Hematopoietic multipotent progenitor cell treated with erythropoietin and hydrocortisone succinate and interleukin-3 and kit ligand, for 6 days (in vitro differentiated cells): ENCODE measurements at regions not wholly inside any gene's neighbourhood (a gene's known extent, or its start where the extent isn't known, plus 50 kb on each side); places are given as distances from the start of the nearest gene placed in this dataset.
A peak's percentile ranks its signal among the peaks of the same experiment; 100 is the strongest.

Experiments used
- DNase-seq: peaks from one replicate; pipeline ENCODE4 v3.0.0-alpha.2; 2015

- no peak for DNase-seq
Measured at GRCh38 chr15:31151301-31152233, 50.0 kb upstream of the TRPM1 start.

DNA sequence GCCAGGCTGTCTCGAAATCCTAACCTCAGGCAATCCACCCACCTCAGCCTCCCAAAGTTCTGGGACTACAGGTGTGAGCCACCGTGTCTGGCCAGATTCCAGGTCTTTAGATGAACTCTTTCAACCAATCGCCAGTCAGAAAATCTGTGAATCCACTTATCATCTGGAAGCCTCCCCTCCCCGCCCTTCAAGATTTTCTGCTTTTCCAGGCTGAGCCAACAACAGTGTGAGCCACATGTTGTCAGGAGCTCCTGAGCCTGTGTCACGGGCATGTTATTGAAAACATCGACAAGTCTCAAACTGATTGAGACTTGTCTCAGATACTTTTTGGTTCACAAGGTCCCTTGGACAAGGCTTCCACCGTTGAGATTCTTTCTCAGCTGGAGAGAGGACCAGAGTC lies 52.0 kb upstream of the TRPM1 start:
- no peak for DNase-seq

- DNase-seq = peak; percentile 17
Measured at GRCh38 chr15:31155151-31155550, 53.6 kb upstream of the TRPM1 start.

- DNase-seq = no peak
Measured at GRCh38 chr15:31156226-31156625, 54.7 kb upstream of the TRPM1 start.

DNA sequence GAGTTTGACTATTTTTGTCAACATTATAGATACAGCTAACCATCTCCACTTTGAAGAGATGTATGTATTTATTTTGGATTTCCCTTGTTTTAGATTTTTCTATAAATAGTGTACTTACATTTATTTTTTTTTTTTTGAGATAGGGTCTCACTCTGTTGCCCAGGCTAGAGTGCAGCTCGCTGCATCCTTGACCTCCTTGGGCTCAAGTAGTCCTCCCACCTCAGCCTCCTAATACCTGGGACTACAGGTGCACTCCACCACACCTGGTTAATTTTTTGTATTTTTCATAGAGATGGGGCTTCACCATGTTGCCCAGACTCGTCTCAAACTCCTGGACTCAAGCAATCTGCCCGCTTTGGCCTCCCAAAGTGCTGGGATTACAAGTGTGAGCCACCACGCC lies 55.3 kb upstream of the TRPM1 start:
- no peak for DNase-seq

GRCh38 chr15:31157644-31158069 lies 56.1 kb upstream of the TRPM1 start:
- no peak for DNase-seq

- no peak for DNase-seq
Measured at GRCh38 chr15:31158858-31159569, 57.5 kb upstream of the TRPM1 start.

- no peak for DNase-seq
Measured at GRCh38 chr15:31159837-31160236, 58.3 kb upstream of the TRPM1 start.

GRCh38 chr15:31160297-31160696 lies 58.8 kb upstream of the TRPM1 start:
- no peak for DNase-seq

DNA sequence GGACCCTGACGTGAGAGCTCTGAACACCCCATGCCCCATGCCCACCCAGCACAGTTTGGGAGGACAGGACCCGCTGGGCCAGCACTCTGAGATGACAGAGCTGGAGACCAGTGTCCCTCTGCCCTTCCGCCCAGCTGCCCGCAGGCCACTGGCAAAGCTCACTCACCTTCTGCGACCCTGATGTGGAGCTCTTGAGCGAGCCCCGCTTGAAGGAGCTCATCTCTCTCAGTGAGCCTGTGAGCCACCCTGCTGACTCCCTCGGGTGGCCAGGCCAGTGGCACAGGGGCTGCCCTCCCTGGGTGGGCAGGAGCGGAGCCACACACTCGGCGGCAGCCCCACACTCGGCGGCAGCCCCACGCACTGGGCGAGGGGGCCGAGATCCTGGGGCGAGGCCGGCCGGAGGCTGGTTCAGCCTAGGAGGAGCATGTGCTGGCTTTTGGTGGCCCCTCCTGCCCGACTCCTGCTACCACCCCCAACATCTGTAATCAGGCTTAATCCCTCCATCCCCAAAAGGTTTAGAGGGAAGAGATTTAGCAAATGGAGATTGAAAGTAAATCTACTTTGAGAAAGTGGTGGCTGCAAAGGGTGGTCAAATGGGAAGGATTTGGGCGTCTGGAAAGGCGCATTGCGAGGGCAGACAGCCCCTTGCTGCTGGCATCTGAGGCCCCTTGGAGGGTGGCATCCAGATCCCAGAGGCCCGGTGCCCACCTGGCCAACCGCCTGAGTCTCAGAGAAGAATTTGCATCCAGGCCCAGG lies 59.4 kb upstream of the TRPM1 start:
- DNase-seq = no peak

DNA sequence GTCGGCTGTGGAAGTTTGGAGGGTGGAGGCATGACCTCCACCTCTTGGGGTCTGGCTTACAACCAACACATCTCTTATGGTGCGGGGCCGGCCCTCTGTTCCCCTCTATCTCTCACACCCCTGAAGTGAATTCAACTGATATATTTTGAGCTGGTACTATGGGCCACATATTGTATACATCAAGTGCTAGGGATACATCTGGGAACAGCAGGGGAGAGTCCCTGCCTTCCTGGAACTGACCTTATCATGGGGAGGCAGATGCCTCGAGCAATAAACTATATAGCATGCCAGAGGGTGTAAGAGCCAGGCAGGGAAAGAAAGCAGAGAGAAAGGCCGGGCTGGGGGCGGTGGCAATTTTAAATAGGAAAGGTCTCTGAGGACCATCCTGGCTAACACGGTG lies 60.4 kb upstream of the TRPM1 start:
- DNase-seq = peak; percentile 76

GRCh38 chr15:31162721-31163510 lies 61.4 kb upstream of the TRPM1 start:
- DNase-seq = no peak

DNA sequence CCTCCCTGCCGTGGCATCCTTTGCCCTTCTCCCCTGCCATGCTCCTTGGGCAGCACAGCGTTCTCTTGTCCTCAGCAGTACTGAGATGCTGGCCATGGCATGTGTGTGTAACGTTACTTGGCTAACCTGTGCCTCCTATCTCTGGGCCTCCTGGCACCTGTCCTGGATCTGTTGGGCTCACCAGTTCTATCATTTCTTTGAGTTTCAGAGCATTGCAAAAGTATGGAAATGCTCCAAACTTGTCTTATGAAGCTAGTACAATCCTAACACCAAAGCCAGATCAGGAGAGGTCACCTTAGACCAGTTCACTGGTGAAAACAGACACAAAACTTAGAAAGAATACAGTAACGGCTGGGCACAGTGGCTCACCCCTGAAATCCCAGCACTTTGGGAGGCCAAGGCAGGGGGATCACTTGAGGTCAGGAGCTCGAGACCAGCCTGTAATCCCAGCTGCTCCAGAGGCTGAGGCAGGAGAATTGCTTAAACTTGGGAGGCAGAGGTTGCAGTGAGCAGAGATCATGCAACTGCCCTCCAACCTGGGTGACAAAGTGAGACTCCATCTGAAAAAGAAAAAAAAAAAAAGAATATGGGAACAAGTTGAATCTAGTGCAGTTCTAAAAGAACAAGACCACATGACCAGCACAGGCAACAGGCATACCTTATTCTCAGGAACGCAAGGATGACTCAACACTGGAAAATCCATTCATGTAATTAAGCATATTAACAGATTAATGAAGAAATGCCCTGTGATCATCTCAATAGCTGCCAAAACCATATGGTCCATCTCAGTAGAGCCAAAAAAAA lies 62.4 kb upstream of the TRPM1 start:
- DNase-seq = no peak

DNA sequence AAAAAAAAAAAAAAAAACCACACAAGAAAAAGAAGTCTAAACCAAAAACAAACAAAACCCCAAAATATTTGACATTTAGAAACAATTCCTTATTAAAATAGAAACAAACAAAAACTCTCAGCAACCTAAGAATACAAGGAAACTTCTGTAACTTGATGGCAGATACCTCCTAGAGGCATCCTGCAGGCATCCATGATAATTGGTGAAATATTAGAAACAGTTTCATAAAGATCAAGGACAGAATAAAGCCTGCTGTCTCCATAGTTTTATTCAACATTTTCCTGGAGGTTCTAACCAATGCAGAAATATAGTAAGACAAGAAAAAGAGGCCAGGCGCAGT lies 63.0 kb upstream of the TRPM1 start:
- DNase-seq = no peak

DNA sequence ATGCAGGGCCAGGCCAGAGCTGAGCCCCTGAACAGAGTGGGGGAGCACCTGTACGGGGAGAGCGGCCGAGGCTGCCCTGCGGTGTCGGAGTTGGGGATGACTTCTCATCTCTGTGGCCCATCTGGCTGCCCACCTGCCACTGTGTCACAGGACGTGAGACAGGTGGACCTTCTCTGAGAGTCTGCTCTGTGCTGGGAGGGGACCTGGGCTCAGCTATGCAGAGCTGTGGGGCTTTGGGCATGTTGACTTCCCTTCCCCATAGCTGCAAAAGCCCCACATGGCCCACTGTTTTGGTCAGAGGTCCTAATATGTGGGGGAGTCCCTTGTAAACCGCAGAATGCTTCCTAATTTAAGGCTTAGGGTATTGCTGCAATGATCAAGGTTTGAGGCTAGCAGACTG lies 68.0 kb upstream of the TRPM1 start:
- no peak for DNase-seq

GRCh38 chr15:31171731-31172130 lies 70.2 kb upstream of the TRPM1 start:
- no peak for DNase-seq

- no peak for DNase-seq
Measured at GRCh38 chr15:31172606-31173005, 71.1 kb upstream of the TRPM1 start.

- no peak for DNase-seq
Measured at GRCh38 chr15:31173790-31174450, 72.4 kb upstream of the TRPM1 start.

- DNase-seq = no peak
Measured at GRCh38 chr15:31175484-31175883, 74.0 kb upstream of the TRPM1 start.

DNA sequence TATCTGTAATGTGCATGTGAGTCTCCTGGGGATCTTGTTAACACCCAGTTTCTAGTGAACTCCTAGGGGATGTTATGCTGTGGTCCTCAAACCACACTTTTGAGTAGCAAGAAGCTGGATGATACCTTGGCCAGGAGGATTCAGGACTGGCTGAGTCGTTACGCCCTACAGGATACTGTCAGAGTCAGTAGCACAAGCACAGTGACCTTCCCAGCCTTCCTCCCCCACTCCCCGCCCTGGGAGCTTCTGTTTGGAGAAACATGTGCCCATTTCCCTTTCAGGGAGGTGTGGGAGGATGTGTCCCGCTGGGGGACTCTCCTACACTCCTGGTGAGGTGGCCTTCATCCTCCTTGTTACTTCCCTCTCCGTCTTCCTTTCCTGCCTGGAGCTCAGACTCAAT lies 76.4 kb upstream of the TRPM1 start:
- no peak for DNase-seq

DNA sequence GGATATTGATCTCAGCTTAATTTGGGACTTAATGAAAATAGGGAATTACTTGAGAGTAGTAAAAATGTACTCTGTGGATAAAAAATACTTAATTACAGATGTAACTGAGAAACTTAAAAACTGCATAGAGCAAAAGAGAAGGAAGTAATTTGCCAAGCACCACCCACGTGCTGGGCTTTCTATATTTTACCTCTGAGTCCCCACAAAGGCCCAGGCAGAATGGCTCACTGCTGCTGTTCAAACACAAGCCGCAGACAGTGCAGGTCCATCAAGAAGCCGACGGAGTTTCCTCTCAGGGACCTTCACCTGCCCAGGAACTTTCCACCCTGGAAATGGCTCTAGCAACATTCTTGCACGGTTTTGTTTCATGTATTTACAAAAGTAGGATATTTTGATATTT lies 77.2 kb upstream of the TRPM1 start:
- no peak for DNase-seq
